ENCODE measurements at regions not wholly inside any gene's neighbourhood (a gene's known extent, or its start where the extent isn't known, plus 50 kb on each side); places are given as distances from the start of the nearest gene placed in this dataset.

DNA sequence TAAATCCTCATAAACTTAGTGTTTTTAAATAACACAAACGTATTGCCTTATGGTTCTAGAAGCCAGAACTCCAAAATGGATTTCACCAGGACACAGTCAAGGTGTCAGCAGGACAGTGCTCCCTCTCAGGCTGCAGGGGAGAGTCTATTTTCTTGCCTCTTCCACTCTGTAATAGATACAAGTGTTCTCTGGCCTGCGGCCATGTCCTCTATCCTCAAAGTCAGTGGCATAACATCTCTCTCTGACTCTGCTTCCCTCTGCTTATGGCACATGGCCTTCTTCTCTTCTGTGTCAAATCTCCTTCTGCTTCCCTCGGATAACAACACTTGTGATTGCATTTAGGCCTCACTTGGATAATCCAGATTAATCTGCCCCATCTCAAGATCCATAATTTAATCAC, 129.4 kb upstream of the OR13F1 start:
- Histone ChIP-seq H3K9me3 (ENCODE audit: control extremely low read depth in 1 of 3, control insufficient read depth in 2 of 3, insufficient read depth in 1 of 3, low read length in 2 of 3) (peaks cover 0 to 4% (median 0%) of the 10 kb centered on the region in 3 donors), H4K20me1 (ENCODE audit: control insufficient read depth, insufficient read depth, low read length, poor library complexity, severe bottlenecking) (no peaks in the 10 kb centered on the region), H3K27ac (ENCODE audit: low read length in 2 of 2) (no peak overlapping the region), H3K79me2 (ENCODE audit: control insufficient read depth, insufficient read depth, low read length) (no peaks in the 10 kb centered on the region), H3K4me1 (ENCODE audit: control insufficient read depth in 2 of 2, insufficient read depth in 2 of 2, low read length in 2 of 2) (no peaks in the 10 kb centered on the region), H2AFZ (ENCODE audit: insufficient read depth, low read depth, low read length, poor library complexity, severe bottlenecking) (no peak overlapping the region), H3K36me3 (replicated peaks in 1 of 2; ENCODE audit: control extremely low read depth in 1 of 2, control insufficient read depth in 1 of 2, extremely low read depth in 1 of 2, insufficient read depth in 2 of 2, low read length in 1 of 2) (no peaks in the 10 kb centered on the region), H3K4me3 (ENCODE audit: control extremely low read depth in 1 of 5, extremely low read depth in 1 of 5, insufficient read depth in 1 of 5, low read depth in 2 of 5, low read length in 4 of 5) (no peak overlapping the region), H3K4me2 (replicated peaks; ENCODE audit: low read depth, low read length, poor library complexity, severe bottlenecking) (no peak overlapping the region), H3K9ac (ENCODE audit: low read length) (no peak overlapping the region), H3K27me3 (replicated peaks in 1 of 4; ENCODE audit: control extremely low read depth in 1 of 4, control insufficient read depth in 3 of 4, insufficient read depth in 4 of 4, low read length in 3 of 4) (no peaks in the 10 kb centered on the region)
- H3K27ac Mint-ChIP-seq = no peak overlapping the region
- intact Hi-C loops (cut with micrococcal nuclease) = no loop called here
- ATAC-seq (ENCODE audit: low read depth) (no peak), DNase-seq (no peak)
- WGBS (ENCODE audit: insufficient coverage) = 100% methylated on average over 1 of the region's 3 CpGs
- H3K27me3 Mint-ChIP-seq = no peaks in the 10 kb centered on the region
- peaks cover 3% of the 10 kb centered on the region for H3K9me3 Mint-ChIP-seq (ENCODE audit: insufficient read depth)
- TF ChIP-seq, protein P1, sequence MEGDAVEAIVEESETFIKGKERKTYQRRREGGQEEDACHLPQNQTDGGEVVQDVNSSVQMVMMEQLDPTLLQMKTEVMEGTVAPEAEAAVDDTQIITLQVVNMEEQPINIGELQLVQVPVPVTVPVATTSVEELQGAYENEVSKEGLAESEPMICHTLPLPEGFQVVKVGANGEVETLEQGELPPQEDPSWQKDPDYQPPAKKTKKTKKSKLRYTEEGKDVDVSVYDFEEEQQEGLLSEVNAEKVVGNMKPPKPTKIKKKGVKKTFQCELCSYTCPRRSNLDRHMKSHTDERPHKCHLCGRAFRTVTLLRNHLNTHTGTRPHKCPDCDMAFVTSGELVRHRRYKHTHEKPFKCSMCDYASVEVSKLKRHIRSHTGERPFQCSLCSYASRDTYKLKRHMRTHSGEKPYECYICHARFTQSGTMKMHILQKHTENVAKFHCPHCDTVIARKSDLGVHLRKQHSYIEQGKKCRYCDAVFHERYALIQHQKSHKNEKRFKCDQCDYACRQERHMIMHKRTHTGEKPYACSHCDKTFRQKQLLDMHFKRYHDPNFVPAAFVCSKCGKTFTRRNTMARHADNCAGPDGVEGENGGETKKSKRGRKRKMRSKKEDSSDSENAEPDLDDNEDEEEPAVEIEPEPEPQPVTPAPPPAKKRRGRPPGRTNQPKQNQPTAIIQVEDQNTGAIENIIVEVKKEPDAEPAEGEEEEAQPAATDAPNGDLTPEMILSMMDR (IDR thresholded peaks at IDR 0.05) = no peak
- no peak for TF ChIP-seq EZH2 (IDR thresholded peaks at IDR 0.05; ENCODE audit: borderline replicate concordance, insufficient read depth, low read depth, low read length, poor library complexity, severe bottlenecking)
- H3K4me1 Mint-ChIP-seq = no peaks in the 10 kb centered on the region
- CTCF ChIA-PET = no interaction called here
- POLR2A ChIA-PET = no interaction called here
- no peak overlapping the region for H3K4me3 Mint-ChIP-seq

DNA sequence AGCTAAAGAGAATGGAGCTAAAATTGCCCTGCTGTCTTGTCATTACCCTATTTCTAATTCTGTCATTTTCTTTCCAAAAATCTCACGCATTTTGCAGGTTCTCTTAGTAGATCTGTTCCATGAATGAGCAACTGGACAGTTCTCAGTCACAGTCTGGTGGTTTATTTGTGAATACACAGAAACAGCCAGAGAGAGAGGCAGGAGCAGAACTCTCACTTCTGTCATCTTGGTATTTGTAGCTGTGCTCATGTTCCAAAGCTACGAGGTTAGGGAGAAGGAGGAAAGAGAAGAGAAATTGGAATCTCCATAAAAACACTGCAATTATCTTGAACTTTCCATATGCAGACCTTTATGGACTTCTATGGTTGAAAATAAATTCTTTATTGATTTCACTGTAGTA, 118.0 kb upstream of the OR13F1 start:
- no peak for TF ChIP-seq EZH2 (IDR thresholded peaks at IDR 0.05; ENCODE audit: borderline replicate concordance, insufficient read depth, low read depth, low read length, poor library complexity, severe bottlenecking)
- TF ChIP-seq, protein P1 (IDR thresholded peaks at IDR 0.05) = no peak
- Histone ChIP-seq H3K4me3 (ENCODE audit: control extremely low read depth in 1 of 5, extremely low read depth in 1 of 5, insufficient read depth in 1 of 5, low read depth in 2 of 5, low read length in 4 of 5) (no peak overlapping the region), H3K27me3 (replicated peaks in 1 of 4; ENCODE audit: control extremely low read depth in 1 of 4, control insufficient read depth in 3 of 4, insufficient read depth in 4 of 4, low read length in 3 of 4) (no peaks in the 10 kb centered on the region), H3K27ac (ENCODE audit: low read length in 2 of 2) (no peak overlapping the region), H3K36me3 (replicated peaks in 1 of 2; ENCODE audit: control extremely low read depth in 1 of 2, control insufficient read depth in 1 of 2, extremely low read depth in 1 of 2, insufficient read depth in 2 of 2, low read length in 1 of 2) (no peaks in the 10 kb centered on the region), H3K4me2 (replicated peaks; ENCODE audit: low read depth, low read length, poor library complexity, severe bottlenecking) (no peak overlapping the region), H3K9me3 (ENCODE audit: control extremely low read depth in 1 of 3, control insufficient read depth in 2 of 3, insufficient read depth in 1 of 3, low read length in 2 of 3) (no peaks in the 10 kb centered on the region), H3K9ac (ENCODE audit: low read length) (no peak overlapping the region), H3K4me1 (ENCODE audit: control insufficient read depth in 2 of 2, insufficient read depth in 2 of 2, low read length in 2 of 2) (no peaks in the 10 kb centered on the region), H4K20me1 (ENCODE audit: control insufficient read depth, insufficient read depth, low read length, poor library complexity, severe bottlenecking) (no peaks in the 10 kb centered on the region), H3K79me2 (ENCODE audit: control insufficient read depth, insufficient read depth, low read length) (no peaks in the 10 kb centered on the region), H2AFZ (ENCODE audit: insufficient read depth, low read depth, low read length, poor library complexity, severe bottlenecking) (no peak overlapping the region)
- DNase-seq (no peak), ATAC-seq (ENCODE audit: low read depth) (no peak)
- H3K9me3 Mint-ChIP-seq (ENCODE audit: insufficient read depth) = no peaks in the 10 kb centered on the region
- no peak overlapping the region for H3K27ac Mint-ChIP-seq
- no peaks in the 10 kb centered on the region for H3K4me1 Mint-ChIP-seq
- CTCF ChIA-PET = interaction anchor here (1.0 to 1.3 kb wide), 4 partner anchors 24 to 1755 kb away, joined by 3 to 4 read pairs (median 4); no protein-coding TSS in a partner anchor
- no CpG with 5 or more reads among the region's 2 CpGs for WGBS (ENCODE audit: insufficient coverage)
- peaks cover 5% of the 10 kb centered on the region for H3K27me3 Mint-ChIP-seq
- POLR2A ChIA-PET = no interaction called here
- H3K4me3 Mint-ChIP-seq = no peak overlapping the region
- intact Hi-C loops (cut with micrococcal nuclease) = no loop called here
